ENCODE measurements at regions not wholly inside any gene's neighbourhood (a gene's known extent, or its start where the extent isn't known, plus 50 kb on each side); places are given as distances from the start of the nearest gene placed in this dataset.

GRCh38 chr16:86039606-86040005 lies 140.6 kb downstream of the IRF8 start:
- no peak for DNase-seq (ENCODE audit: low read depth, low spot score)

DNA sequence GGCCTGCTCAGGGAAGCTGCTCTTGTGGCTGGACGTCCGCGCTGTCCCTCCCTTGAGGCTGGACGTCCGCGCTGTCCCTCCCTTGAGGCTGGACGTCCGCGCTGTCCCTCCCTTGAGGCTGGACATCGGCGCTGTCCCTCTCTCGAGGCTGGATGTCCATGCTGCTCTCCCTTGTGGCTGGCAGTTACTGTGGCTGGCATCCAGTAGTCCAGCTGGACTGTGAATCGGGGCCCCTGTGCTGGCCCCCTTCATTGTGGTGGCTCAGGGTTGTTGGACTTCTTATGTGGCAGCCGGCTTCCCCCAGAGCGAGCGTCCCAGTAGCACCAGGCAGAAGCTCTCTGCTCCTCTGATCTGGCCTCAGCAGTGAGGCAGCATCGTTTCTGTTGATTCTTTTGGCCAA lies 141.5 kb downstream of the IRF8 start:
- no peak for DNase-seq (ENCODE audit: low read depth, low spot score)

DNA sequence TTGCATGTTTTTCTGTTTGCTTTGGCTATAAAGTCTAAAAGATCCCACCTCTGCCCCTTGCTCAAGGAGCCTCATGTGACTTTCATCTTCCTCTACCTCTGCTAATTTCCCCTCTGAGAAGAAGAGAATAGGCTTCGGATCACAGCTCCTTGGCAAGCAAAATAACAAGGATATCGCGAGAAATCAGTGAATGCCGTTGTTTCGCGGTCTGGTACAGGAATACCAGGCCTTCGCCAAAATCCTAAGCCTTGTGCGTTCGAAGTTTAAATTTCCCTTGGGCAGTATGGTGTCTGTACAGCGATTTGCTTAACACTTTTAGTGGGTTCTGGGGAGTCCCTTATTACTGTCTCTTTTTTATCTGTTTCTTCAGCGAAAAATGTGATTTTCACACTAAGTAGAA lies 142.3 kb downstream of the IRF8 start:
- DNase-seq (ENCODE audit: low read depth, low spot score): no peak

DNA sequence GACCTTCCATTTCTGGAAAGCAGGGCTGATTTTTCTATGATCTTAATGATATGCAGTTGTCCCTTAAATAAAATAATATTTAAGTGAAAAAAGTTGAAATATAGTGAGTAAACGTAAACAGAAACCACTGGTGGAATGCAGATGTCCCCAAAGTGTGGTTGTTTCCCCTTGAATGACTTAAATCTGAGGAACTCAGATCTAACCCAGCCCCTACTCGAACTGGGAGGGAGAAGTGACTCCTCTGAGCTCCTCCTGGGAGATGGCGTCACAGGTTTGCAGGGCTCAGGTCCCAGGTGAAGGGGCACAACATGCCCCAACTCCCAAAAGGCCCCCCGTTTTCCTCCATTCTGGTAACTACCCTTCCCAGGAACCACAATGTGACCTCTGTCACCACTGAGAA lies 142.8 kb downstream of the IRF8 start:
- DNase-seq (ENCODE audit: low read depth, low spot score): no peak

DNA sequence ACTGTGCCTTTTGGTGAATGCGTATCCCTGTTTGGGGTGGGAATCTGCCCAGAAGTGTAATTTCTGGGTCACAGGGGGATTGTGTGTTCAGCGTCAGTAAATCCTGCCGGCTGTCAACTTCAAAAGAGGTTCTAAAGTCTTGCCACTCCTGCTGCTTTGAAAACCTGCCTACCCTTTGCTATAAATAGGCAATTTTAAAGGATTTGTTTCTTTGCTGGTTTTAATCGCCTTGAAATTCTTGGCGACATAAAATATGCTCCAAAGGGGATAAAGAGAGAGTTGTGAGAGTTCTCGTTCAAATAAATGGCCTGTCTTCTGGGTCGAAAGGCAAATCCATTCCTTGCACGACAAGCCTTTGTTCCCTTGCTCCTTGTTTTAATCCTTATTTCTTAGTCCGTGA lies 143.4 kb downstream of the IRF8 start:
- DNase-seq (ENCODE audit: low read depth, low spot score): no peak

GRCh38 chr16:86042996-86043725 lies 144.2 kb downstream of the IRF8 start:
- no peak for DNase-seq (ENCODE audit: low read depth, low spot score)

GRCh38 chr16:86044241-86044671 lies 145.3 kb downstream of the IRF8 start:
- DNase-seq (ENCODE audit: low read depth, low spot score): peak; percentile 28

- DNase-seq (ENCODE audit: low read depth, low spot score): no peak
Measured at GRCh38 chr16:86044881-86045590, 146.1 kb downstream of the IRF8 start.

DNA sequence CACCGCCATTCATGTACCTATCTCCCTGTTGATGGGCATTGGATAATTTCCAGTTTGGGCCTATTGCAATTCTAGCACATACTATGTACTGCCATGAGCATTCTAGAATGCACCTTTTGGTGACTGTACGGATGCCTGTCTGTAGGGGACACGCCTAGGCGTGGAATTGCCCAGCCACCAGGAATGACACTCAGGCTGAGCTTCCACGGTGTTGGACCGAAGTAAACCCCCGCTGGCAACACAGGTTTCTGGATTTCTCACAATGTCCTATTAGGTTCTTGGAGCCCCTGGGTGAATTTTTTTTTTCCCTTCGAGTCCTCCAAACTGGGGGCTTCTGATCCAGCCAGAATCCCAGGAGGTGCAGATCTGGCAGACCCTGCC lies 146.6 kb downstream of the IRF8 start:
- DNase-seq (ENCODE audit: low read depth, low spot score): no peak

DNA sequence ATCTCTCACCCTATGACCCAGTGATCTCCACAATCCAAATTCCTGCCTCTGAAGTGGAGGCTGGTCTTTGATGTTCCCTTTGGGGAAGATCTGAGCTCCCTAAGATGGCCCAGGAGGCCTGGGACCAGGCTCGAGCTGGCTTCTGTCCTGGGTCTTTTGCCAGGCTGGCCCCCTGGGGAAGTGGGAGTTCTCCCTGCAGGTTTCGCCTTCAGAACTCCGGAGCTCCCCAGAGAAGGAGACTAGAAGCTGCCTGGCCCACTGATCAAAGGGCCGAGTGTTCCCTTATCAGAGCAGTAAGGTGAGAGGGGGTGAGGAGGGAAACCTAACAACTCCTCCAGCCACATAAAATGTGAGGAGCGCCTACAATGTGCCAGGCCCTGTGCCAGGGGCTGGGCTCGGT lies 147.1 kb downstream of the IRF8 start:
- no peak for DNase-seq (ENCODE audit: low read depth, low spot score)

DNA sequence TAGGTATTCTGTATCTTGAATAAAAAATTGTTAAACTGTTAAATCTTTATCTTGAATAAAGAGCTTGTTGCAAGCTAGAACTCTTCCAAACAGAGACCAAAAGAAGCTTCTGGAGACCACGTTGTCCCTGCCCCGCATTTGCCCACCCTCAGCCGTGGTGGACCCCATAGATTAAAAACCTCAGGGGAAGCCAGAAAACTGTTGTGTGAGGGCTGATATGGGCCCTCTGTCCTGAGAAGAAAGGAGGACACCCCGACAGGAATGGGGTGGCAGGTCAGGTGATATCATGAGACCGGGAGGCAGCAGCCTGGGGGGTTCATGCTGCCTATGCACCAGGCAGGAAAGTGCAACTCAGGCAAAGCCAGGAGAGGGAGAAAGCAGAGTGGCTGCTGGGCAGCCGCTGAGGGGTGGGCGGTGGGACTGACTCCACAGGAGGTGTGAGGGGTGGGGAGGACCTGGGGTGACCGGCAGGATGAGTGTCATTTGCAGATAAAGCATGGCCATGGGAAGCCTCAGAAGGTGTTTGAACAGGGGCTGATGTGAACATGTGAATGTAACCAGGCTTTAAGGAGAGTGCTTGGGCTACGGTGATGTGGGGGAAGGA lies 147.8 kb downstream of the IRF8 start:
- no peak for DNase-seq (ENCODE audit: low read depth, low spot score)

DNA sequence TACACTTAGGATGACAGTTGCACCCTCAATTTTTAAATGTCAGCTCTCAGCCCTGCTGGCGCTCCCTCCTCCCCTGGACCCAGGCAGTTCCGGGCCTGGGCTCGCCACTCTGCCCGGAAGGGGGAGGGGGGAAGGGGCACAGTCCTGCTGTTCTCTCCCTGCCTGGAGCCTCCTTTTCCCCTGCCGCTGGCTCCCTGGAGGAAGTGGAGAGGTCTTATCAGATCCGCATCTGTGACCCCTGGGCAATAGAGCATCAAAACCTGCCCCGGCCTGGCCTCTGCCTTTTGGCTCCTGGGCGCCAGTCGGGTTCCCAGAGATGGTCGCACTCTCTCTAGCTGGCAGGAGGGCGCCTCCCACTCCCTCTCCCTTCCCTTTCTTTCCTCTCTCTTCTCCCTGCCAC lies 149.3 kb downstream of the IRF8 start:
- no peak for DNase-seq (ENCODE audit: low read depth, low spot score)

DNA sequence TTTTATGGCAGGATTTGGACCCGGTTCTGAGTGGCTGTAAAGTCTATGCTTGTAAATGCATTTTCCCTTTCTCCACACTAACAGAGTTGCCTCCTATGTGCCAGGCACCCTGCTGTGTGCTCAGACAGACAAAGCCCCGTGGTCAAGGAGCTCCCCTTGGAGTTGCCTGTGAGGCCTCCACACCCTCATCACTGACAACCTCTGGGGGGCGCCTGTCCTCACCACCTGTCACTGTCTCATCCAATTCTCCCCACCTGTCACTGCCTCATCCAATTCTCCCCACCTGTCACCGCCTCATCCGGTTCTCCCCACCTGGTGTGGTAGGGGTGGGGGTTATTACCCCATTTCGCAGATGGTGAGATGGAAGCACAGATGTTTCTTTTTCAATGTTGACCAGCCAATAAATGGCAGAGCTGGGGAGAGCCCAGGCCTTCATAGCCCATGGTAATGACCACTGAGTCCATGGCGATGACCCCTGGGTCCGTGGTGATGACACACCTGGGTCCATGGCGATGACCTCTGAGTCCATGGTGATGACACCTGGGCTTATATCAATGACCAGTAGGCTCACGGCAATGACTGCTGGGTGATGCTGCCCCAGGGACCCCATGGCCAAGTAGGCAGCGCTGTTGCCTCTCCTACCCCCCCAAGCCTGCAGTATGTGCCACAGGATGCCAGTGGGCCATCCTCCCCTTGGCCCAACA lies 150.1 kb downstream of the IRF8 start:
- no peak for DNase-seq (ENCODE audit: low read depth, low spot score)

DNA sequence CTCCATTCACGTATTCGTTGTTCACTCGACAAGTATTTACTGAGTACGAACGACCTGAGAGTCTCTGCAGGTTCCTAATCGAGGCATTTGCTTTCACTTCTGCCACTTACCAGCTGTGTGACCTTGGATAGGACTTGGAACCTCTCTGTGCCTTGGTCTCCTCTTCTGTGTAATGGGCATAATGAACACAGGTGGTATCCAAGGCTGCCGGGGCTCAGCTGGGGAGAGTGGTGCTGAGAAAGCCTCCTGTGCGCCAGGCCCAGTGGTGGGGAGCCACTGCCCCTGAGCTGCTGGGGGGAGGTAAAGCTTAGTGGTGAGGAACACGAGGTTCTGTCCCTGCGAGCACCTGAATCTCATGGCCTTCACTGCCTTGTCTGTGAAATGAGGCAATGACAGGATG lies 150.7 kb downstream of the IRF8 start:
- no peak for DNase-seq (ENCODE audit: low read depth, low spot score)

- no peak for DNase-seq (ENCODE audit: low read depth, low spot score)
Measured at GRCh38 chr16:86050111-86050510, 151.1 kb downstream of the IRF8 start.

- no peak for DNase-seq (ENCODE audit: low read depth, low spot score)
Measured at GRCh38 chr16:86050591-86051367, 151.8 kb downstream of the IRF8 start.

GRCh38 chr16:86051368-86052114 lies 152.6 kb downstream of the IRF8 start:
- no peak for DNase-seq (ENCODE audit: low read depth, low spot score)

- no peak for DNase-seq (ENCODE audit: low read depth, low spot score)
Measured at GRCh38 chr16:86052115-86052670, 153.2 kb downstream of the IRF8 start.

DNA sequence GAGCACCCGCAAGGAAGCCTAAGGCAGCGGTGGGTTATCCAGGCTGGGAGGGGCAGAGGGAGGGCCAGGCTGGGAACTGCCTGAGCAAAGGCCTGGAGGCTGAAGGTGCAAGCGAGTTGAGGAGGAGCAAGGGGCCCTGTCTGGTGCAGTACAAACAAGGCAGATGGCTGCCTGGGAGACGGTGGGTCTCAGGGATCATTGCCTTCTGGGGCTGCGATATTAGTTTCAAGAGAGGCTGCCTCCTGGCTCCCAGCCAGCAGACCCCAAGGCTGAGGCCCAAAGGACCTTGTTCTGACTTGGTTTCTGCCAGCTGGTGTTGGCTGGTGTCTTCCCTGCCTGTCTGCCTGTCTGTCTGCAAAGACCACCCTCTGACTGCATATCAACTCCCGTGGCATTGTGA lies 154.0 kb downstream of the IRF8 start:
- no peak for DNase-seq (ENCODE audit: low read depth, low spot score)

Measured in astrocyte of the hippocampus (primary cell).